ENCODE measurements at regions not wholly inside any gene's neighbourhood (a gene's known extent, or its start where the extent isn't known, plus 50 kb on each side); places are given as distances from the start of the nearest gene placed in this dataset.
"Not testable (repeated sequence)": the region's sequence is repeated elsewhere in the genome, so short reads cannot be mapped to it uniquely, and the experiment has no call there.

DNA sequence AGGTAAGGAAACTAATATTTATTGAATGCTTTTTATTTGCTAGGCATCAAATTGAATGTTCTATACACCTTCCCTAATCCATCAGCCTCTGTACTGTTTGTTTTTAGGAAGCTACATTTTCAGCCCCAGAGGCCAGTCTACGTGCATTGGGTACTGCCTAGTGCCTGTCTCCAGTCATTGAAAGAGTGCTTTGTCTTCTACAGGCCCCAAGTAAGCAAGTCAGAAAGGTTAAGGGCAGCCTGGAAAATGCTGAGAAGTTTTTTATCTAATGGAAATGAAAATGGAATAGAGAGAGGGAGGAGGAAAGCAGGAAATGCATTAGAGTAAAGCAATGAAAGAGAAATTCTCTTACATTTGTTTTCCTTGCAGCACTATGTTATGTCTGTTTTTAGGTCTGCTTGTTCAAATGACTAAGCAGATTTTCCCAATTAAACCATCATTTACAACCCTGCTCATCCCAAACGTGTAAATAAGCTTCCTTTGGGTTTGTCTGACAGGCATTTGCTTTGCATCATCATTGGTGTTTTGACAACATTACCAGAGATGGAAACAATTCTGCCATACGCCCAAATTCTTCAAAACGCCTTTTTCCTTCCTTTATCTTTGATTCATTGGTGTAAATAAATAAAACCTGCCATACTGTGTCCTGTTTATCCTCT lies 116.0 kb upstream of the GOT2 start:
- ATAC-seq (no peak), DNase-seq (no peak)
- intact Hi-C loops (cut with DNase I) = no loop called here

- DNase-seq (no peak), ATAC-seq (no peak)
- intact Hi-C loops (cut with DNase I) = no loop called here
Measured at GRCh38 chr16:58848662-58849002, 114.5 kb upstream of the GOT2 start.

GRCh38 chr16:58847902-58848661 lies 114.0 kb upstream of the GOT2 start:
- ATAC-seq = no peak
- intact Hi-C loops (cut with DNase I) = no loop called here

GRCh38 chr16:58846226-58846625 lies 112.1 kb upstream of the GOT2 start:
- intact Hi-C loops (cut with DNase I); DNase-seq; ATAC-seq: not testable (repeated sequence)

More at GRCh38 chr16:58847902-58848661, 114.0 kb upstream of the GOT2 start:
- DNase-seq = no peak

GRCh38 chr16:58843675-58844074 lies 109.6 kb upstream of the GOT2 start:
- no peak for DNase-seq
- no peak for ATAC-seq
- intact Hi-C loops (cut with DNase I) = no loop called here

DNA sequence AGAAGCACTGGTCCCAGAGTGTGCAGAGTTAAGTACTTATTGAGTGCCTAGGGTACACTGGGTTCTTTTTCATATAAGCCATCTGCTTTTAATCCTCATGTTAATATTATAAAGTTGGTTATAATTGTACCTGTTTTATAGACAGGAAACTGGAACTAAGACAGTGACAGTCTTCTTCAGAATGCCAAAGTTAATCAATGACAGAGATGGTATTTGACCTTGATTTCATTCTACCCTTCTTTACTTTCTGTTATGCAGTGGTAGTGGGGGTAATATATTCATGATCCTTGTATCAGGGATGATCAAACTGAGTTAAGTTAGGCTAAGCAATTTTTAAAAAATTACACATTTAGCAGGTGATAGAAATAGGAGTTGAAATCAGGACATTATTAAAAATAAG lies 108.6 kb upstream of the GOT2 start:
- DNase-seq (no peak), ATAC-seq (no peak)
- intact Hi-C loops (cut with DNase I) = no loop called here

DNA sequence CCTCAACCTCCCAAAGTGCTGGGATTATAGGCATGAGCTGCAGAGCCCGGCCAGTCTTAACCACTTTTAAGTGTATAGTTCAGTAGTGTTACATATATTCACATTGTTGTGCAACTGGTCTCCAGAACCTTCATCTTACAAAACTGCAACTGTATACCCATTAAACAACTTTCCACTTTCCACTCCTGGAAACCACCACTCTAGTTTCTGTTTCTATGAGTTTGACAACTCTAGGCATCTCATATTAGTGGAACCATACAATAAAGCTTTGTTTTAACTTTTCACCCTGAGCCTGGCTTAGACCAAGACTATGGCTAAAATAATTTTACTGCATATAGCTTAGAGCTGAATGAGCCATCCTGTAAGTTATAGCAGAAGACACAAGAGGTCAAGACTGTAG lies 108.0 kb upstream of the GOT2 start:
- no peak for DNase-seq
- ATAC-seq = no peak
- intact Hi-C loops (cut with DNase I) = no loop called here

- intact Hi-C loops (cut with DNase I) = no loop called here
- DNase-seq (no peak), ATAC-seq (no peak)
Measured at GRCh38 chr16:58837950-58838349, 103.8 kb upstream of the GOT2 start.

DNA sequence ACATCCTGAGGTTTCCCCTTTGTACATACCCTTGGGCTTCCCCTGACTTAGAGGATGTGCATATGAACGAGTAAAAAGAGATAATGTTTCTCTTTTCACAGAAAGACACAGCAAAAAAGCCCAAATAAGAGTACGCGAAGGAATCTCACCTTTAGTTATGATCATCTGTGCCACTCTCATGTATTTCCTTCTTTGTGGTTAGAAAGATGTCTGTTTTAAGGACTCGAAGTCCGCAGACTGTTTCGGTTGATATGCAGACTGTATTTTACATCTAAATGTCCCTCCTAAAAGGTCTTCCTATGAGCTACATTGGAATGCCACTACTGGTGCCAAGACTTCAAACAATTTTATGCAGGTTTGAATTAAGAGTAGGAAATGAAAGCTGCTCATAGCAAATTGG lies 102.3 kb upstream of the GOT2 start:
- DNase-seq = no peak
- intact Hi-C loops (cut with DNase I) = no loop called here
- no peak for ATAC-seq

- no peak for DNase-seq
- intact Hi-C loops (cut with DNase I) = no loop called here
- ATAC-seq = no peak
Measured at GRCh38 chr16:58832386-58832895, 98.3 kb upstream of the GOT2 start.

DNA sequence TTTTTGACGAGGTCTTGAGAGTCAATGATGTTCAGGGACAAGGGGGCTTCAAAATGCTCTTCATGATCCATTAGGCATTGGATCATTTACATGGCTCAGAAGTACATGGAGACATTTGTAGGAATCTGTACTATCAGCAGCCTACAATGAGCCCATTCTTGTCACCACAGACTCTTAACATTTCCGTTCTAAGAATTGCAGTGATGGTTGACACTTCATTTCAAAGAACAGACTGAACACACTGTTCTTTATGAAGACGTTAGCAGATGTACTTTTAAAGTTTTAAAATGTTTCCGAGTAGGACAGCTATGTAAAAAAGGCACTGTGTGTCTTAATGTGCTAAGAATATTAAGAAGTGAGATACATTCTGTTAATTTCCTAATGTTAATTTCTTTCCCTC lies 97.3 kb upstream of the GOT2 start:
- intact Hi-C loops (cut with DNase I) = no loop called here
- no peak for ATAC-seq

DNA sequence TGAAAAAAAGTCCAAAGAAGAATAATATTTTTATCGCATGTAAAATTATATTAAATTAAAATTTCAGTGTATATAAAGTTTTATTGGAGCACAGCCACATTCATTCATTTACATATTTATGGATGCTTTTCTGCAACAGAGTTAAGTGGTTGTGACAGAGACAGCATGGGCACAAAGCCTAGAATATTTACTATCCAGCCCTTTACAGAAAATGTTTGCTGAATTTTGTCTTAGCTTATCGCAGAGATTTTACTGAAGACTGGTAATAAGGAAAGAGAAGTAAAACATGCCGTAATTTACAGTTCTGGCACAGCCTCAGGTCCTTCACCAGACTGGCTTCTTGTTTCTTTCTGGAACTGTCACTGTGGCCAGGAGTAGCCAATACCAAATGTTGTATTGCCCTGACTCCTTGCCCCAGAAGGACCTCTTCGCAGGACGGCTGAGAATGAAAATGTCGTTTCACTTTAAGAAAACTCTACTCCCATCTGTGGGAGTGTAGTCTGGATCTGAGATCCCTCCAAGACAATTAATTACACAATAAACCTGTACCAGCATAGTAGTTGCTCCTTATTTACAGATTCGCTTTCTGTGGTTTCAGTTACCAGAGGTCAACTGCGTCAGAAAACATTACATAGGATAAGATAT lies 94.9 kb upstream of the GOT2 start:
- intact Hi-C loops (cut with DNase I) = no loop called here
- ATAC-seq = peak in 1 of 2 donors; percentile 19

More for the DNA sequence above, 97.3 kb upstream of the GOT2 start:
- no peak for DNase-seq

DNA sequence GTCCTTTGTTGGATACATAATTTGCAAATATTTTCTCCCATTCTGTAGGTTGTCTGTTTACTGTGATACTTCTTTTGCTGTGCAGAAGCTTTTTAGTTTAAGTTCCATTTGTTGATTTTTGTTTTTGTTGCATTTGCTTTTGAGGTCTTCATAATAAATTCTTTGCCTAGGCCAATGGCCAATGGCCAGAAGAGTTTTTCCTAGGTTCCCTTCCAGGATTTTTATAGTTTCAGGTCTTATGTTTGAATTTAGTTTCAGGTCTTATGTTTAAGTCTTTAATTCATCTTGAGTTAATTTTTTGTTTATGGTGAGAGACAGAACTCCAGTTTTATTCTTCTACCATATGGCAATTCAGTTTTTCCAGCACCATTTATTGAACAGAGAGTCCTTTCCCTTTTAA lies 90.1 kb upstream of the GOT2 start:
- DNase-seq = no peak
- intact Hi-C loops (cut with DNase I) = no loop called here
- no peak for ATAC-seq

More for the DNA sequence above, 94.9 kb upstream of the GOT2 start:
- no peak for DNase-seq

DNA sequence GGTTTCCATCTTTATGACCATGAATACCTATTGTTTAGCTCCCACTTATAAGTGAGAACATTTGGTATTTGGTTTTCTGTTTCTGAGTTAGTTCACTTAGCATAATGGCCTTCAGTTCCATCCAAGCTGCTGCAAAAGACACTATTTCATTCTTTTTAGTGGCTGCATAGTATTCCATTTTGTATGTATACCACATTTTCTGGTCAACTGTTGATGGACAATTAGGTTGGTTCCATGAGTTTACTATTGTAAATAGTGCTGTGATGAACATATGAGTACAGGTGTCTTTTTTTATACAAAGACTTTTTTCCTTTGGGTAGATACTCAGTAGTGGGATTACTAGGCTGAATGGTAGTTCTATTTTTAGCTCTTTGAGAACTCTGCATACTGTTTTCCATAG lies 87.8 kb upstream of the GOT2 start:
- ATAC-seq (no peak), DNase-seq (no peak)
- intact Hi-C loops (cut with DNase I) = no loop called here

GRCh38 chr16:58820411-58820810 lies 86.3 kb upstream of the GOT2 start:
- DNase-seq (no peak), ATAC-seq (no peak)
- intact Hi-C loops (cut with DNase I) = no loop called here

DNA sequence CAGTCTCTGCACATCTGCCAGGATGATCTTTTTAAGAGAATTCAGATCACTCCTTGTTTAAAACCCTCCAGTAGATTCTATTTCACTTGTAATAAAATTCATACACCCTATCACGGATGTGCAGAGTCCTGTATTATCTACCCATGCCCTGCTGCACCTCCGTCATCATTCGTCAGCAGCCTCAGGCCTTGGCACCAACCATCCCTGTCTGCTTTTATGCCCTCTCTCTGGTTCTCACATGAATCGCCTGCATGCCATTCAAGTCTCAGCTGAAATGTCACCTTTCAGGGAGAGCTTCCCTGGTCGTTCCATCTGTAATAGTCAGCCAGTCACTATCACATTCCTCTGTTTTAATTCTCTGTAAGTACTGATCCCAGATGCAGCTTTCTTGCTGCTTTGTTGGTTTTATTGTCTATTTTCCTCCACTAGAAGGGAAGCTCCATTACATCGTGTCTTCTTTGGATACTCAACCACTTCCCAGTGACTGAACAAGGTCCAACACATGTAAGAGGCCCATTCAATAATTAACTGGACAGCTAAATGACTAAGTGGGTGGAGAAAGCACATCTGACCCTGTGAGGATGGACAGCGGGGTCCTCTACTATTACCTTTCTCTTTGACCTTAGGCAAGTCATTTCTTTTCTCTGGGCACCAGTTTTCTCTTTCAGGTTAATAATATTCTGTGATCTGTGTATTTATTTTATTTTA lies 81.2 kb upstream of the GOT2 start:
- ATAC-seq (no peak), DNase-seq (no peak)
- intact Hi-C loops (cut with DNase I) = loop anchor here in 1 of 2 donors (2.0 kb wide), 1 partner anchor 1389 kb away; no protein-coding TSS in a partner anchor

- peak; percentile 46 for DNase-seq
- ATAC-seq = peak; percentile 68 to 79
- intact Hi-C loops (cut with DNase I) = loop anchor here in 1 of 2 donors (2.0 kb wide), 1 partner anchor 1390 kb away; no protein-coding TSS in a partner anchor
Measured at GRCh38 chr16:58814348-58814801, 80.3 kb upstream of the GOT2 start.

DNA sequence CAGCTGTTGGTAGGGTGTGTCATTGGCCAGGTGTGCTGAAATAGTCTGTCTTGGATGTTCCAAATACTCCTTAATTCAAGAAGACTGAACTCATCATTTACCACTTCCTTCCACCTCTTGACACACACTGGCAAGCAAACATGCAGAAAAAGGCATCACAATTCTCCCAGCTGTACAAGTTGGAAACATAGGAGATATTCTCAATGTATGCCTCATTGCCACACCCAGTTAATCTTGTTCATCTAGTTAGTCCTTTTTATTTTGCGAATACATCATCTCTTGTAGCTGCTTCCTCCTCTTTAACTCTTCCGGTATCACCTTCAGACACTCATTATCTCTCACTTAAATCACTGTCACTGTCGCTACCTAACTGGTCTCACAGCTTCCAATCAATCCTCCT lies 75.1 kb upstream of the GOT2 start:
- intact Hi-C loops (cut with DNase I) = no loop called here
- DNase-seq (no peak), ATAC-seq (no peak)

DNA sequence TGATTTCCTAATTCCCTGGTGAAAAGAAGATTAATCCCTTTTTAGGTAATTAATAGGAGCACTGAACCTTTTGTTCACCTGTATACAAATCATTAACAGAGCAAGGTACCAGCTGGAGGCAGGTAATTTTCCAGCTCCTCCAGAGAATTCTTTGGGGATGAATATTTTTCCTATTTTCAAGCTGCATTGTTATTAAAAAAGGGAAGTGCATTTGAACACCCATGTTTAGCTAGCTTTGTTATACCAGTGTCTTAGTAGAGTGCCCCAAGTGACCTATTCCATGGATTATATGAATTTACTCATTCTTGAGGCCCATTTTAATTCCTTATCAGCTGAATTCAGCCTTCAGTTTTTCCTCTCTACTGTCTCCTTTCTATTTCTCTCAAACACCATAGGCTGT lies 73.2 kb upstream of the GOT2 start:
- ATAC-seq (no peak), DNase-seq (no peak)
- intact Hi-C loops (cut with DNase I) = no loop called here

DNA sequence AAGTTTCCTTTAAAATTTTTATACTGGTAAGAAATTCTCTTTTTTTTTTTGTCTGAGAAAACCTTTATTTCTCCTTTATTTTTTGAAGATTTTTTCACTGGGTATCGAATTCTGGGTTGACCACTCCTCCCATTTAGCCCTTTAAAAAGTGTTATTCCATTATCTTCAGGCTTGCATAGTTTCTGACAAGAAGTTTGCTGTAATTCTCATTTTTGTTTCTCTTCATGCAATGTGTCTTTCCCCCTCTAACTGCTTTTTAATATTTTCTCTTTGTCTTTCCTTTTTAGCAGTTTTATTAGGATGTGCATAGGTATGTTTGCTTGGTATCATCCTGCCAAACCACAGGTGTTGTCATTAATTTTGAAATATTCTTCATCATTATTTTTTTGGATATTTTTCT lies 67.7 kb upstream of the GOT2 start:
- no peak for DNase-seq
- ATAC-seq = no peak
- intact Hi-C loops (cut with DNase I) = no loop called here

Data from left cardiac atrium (tissue), 4 donors.